GM19099 (cell line): ENCODE measurements at regions not wholly inside any gene's neighbourhood (a gene's known extent, or its start where the extent isn't known, plus 50 kb on each side); places are given as distances from the start of the nearest gene placed in this dataset.
A peak's percentile ranks its signal among the peaks of the same experiment; 100 is the strongest.

Experiments used
- POLR2A ChIP-seq: IDR thresholded peaks from 3 replicates; pipeline ENCODE4 v1.6.1; 2011; ENCODE audit warnings: low read depth; ENCODE audit not compliant: insufficient read length; ENCODE audit errors: extremely low read depth

DNA sequence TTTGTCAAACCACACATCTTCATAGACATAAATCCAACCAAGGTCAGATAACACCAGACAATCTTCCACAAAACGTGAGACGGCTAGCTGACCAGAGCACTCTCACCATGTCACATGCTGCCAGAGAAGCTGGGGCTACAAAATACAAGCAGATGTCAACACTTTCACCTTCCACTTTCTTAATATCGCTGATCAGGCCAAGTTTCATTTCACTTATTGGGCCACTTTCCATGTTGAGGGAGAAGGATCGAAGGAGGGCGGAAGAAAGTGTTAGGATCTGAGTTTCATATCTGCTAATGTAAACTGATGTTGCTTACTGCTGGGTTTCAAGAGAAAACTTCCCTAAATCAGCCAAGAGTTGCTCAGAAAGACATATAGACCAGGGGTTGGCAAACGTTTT lies 177.0 kb upstream of the PRDM1 start:
- no peak for TF ChIP-seq POLR2A

DNA sequence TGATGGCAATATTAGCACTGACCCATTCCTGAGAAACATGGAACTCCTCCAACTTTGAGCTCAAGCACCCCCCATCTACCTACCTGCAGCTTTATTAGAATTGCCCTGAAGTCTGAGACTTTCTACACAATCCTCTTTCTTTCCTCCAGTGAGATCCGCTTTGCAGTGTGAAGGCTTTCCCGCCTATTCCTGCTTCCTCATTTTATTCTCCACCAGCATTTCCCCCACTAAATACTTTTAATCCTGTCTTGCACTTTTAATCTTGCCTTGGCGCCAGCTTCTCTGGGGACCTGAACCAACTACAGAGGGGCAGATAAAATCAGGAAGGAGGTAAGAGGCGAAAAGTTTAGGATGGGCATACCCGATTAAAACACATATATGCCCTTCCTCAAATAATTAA lies 178.1 kb upstream of the PRDM1 start:
- TF ChIP-seq POLR2A: no peak

GRCh38 chr6:105907301-105907700 lies 178.8 kb upstream of the PRDM1 start:
- no peak for TF ChIP-seq POLR2A

DNA sequence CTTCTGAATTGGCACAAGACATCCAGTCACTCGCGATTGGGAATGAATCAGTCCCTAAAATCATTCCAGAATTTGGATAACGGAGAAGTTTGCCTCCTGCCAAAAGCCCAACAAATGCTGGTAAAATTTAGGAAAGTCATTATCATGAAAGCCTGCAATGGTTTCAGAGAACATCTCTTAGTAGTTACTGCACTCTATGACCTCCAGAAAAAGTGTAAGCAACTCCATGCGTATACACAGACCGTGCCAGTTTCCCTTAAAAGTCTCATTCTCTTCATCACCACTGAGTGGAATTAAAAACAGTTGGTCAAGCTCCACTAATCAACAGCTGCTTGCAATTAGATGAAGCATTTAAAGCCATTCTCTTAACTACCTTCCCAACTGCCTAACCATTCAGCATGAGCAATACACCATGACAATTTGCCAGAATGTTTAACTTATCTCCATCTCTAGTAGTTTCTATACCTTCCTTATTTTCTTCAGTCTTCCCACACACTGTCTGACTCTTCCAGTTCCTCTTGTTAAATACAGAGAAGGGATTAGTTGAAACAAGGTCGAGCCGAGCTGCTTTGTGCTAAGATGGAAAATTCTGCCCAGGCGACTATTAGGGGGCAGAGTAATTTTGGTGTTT lies 183.6 kb upstream of the PRDM1 start:
- TF ChIP-seq POLR2A: no peak

- no peak for TF ChIP-seq POLR2A
Measured at GRCh38 chr6:105901583-105901982, 184.6 kb upstream of the PRDM1 start.

DNA sequence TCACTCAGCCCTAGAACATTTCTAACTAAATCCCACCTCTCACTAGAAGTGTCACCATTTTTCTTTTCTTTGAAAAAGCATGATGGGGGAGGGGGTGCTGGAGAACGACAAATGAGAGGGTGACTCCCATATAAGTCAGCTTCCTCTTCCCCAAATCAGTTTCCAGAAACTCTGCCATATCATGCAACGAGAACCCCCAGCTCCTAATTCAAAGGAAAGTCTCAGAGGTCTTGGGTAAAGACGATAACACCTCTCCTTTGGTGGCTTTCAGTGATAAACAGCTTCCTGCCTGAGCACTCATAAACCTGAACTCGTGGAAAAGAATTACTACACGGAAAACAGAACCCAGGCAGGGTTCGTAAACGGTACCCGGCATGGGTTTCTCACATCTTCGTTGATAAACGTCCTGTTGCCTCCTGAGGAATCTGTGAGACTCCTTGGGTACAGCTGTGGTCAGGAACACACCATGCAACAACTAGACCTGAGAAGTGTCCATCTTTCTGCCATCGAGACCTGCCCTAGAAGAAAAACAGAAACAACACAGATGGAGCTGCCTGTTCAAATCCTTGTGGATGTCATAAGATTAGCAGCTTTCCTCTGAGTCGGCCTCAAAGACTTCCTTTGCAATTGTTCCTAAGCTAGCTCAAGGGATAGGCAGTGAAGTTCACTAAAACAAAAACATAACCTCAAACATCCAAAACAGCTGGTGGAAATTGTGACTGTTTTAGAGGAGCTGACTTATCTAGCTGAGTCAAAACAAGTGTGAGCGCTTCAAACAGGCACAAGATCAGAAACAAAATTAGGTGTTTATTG lies 185.8 kb upstream of the PRDM1 start:
- TF ChIP-seq POLR2A: no peak

DNA sequence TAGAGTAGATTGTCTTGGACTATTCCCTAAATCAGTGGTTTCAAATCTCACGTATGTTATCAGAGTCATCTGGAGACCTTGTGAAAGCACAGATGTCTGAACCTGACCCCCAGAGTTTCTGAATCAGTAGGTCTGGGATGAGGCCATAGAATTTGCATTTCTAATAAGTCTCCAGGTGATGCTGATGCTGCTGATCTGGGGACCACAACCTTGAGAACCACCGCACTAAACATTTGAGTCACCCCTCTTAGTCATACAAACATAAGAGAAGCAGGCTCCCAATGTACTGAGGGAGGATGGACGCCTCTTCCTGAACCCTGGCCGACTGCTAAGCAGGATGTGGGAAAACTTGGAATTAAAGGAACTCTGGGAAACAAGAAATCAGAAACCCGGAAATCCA lies 187.8 kb upstream of the PRDM1 start:
- TF ChIP-seq POLR2A: no peak

GRCh38 chr6:105897131-105897530 lies 189.0 kb upstream of the PRDM1 start:
- no peak for TF ChIP-seq POLR2A

DNA sequence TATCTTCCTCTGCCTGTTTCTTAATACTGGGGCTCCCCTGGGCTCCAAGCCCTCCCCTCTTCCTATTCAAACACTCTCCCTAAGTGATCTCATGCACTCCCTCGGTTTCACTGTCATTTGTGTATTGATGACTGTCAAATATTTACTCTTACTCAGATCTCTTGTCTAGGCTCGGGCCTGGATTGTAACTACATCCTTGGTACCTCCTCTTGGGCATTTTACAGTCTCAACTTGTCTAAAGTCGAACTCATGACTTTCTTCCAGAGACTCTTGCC lies 189.4 kb upstream of the PRDM1 start:
- TF ChIP-seq POLR2A: no peak

DNA sequence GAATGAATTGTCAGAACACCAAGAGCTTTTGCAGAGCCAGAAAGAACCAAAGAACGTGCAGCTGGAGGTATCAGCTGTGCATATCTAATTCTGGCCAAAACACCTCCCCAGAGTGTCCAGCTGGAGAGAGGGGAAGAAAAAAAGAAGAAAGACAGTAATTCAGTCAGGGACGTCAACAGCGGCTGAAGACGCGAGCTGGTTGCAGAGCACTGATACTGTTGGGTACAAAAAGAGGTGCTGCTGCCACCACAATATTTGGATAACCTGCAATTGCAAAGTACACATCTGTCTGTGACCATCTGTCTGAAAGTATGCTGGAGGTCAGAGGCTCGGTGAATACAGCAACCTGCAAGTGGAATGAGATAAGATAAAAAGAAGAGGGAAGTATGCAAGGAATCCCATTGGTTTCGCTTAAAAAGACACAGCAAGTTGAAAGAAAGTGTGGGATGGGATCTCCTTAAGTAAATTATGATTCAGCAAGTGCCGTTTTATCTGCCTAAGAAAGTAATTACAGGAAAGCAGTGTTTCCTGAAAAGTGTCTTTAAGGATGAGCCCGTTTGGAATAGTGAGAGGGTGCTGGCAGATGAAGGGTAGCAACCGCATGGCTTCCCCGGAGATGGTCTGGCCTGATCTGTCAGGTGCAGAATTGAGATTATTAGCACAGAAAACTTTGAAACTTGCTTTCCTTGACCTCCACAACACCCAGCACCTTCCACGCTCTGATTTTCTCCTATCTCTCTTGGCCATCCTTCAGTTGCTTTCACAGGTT lies 189.9 kb upstream of the PRDM1 start:
- TF ChIP-seq POLR2A: no peak

GRCh38 chr6:105894556-105894955 lies 191.6 kb upstream of the PRDM1 start:
- TF ChIP-seq POLR2A: no peak

DNA sequence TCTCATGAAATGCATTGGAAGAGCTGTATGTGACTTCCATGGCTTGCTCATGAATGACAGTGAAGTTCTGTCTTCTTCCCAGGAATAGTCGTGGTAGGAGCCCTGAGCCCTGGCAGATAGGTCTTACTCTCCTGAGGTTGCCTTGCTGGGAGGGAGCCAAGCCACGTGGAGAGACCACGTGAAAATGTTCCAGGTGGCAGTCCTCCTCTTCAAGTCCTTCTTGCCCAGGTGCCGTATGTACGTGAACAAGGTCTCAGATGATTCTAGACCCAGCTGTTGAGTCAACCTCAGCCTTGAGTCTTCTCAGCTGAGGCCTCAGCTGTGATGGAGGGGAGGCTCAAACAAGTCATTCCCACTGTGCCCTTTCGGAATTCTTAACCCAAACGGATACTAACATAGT lies 192.4 kb upstream of the PRDM1 start:
- no peak for TF ChIP-seq POLR2A

DNA sequence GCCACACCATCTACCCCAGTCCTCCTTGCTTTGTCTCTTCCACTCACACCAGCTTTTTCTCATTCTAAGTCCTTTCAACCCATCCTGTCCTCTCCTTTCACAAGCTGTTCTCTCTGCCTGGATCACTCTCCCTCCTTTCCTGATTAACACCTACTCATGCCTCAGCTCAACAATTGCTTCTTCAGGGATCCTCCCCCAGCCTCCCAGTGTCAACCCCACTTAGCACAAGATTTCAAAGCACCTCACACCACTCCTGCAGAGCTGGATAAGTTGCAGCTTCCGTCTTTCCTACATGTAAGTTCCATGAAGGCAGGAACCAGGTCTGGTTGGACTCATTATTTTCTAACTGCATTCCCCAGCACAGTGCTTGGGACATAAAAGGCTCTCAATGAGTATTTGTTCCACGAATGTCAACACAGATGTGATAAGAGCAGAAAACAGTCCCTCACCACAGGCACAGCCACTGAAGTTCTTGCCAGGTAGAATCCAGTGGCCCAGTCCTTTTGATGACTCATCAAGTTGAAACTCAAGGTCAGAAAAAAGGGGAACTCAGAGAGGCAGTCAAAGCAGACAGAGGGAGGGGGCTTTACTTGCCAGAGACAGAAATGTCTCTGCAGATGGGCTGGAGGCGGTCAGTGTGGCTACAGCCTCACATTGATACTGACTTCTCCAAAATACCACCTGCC lies 193.4 kb upstream of the PRDM1 start:
- peak; percentile 33 for TF ChIP-seq POLR2A

- TF ChIP-seq POLR2A: no peak
Measured at GRCh38 chr6:105890521-105891244, 195.5 kb upstream of the PRDM1 start.

- TF ChIP-seq POLR2A: no peak
Measured at GRCh38 chr6:105889902-105890301, 196.2 kb upstream of the PRDM1 start.
